Peyer's patch (tissue), 4 donors: ENCODE measurements at regions not wholly inside any gene's neighbourhood (a gene's known extent, or its start where the extent isn't known, plus 50 kb on each side); places are given as distances from the start of the nearest gene placed in this dataset.

Source experiments
- DNase-seq, 3 donors: peaks; one replicate each; pipeline ENCODE4 v3.0.0-alpha.2; 2017 to 2019
- H3K27ac ChIP-seq, 4 donors: fragments of 200-600 bp; sonication (generic); one replicate each; pipeline ENCODE4 v1.5.1; 2016 to 2019
- H3K27me3 ChIP-seq, 2 donors: fragments of 200-600 bp; sonication (generic); one replicate each; pipeline ENCODE4 v1.5.1; 2019
- H3K36me3 ChIP-seq, 3 donors: fragments of 200-600 bp; sonication (generic); one replicate each; pipeline ENCODE4 v1.5.1; 2016 to 2019
- H3K4me1 ChIP-seq, 4 donors: fragments of 200-600 bp; sonication (generic); one replicate each; pipeline ENCODE4 v1.5.1; 2016 to 2019
- H3K4me3 ChIP-seq, 4 donors: fragments of 200-600 bp; sonication (generic); 1 replicate in 3 of 4; 2 replicates in 1 of 4; pipeline ENCODE4 v1.5.1; 2016 to 2019; ENCODE audit warnings: mild to moderate bottlenecking in 1 of 4
- H3K9me3 ChIP-seq, 4 donors: fragments of 200-600 bp; sonication (generic); one replicate each; pipeline ENCODE4 v1.5.1; 2016 to 2019; ENCODE audit warnings: mild to moderate bottlenecking in 1 of 4
- CTCF ChIP-seq, 6 experiments: fragments of 450-650 bp in 4 of 6; fragments of 200-600 bp in 2 of 6; sonication (generic) in 1 of 6; IDR thresholded peaks; one replicate each; pipeline ENCODE4 v1.5.1; 2017 to 2019; ENCODE audit warnings: antibody characterized with exemption in 6 of 6, mild to moderate bottlenecking in 3 of 6, moderate library complexity in 1 of 6
- POLR2A ChIP-seq, 2 donors: fragments of 450-650 bp; IDR thresholded peaks; one replicate each; pipeline ENCODE4 v1.5.1; 2017; ENCODE audit warnings: antibody characterized with exemption in 2 of 2, mild to moderate bottlenecking in 2 of 2, moderate library complexity in 2 of 2

- Histone ChIP-seq H3K27ac (no peak overlapping the region), H3K4me3 (no peak overlapping the region), H3K27me3 (no peaks in the 10 kb centered on the region), H3K4me1 (no peaks in the 10 kb centered on the region), H3K9me3 (no peaks in the 10 kb centered on the region), H3K36me3 (no peaks in the 10 kb centered on the region)
- TF ChIP-seq CTCF (IDR thresholded peaks at IDR 0.05) (no peak), POLR2A (IDR thresholded peaks at IDR 0.05) (no peak)
- no peak for DNase-seq
Observed at GRCh38 chr5:91433861-91434260, 50.7 kb upstream of the ARRDC3 start.
